Lung (tissue), 11 donors: ENCODE measurements at regions not wholly inside any gene's neighbourhood (a gene's known extent, or its start where the extent isn't known, plus 50 kb on each side); places are given as distances from the start of the nearest gene placed in this dataset.

Experiments used
- ATAC-seq: fragments of 200-7000 bp; cut with Tn5 transposase; one replicate; pipeline ENCODE4 v1.9.1; 2020; ENCODE audit warnings: moderate number of reproducible peaks; ENCODE audit not compliant: insufficient read depth, low FRiP score
- DNase-seq, 3 donors: peaks; one replicate each; pipeline ENCODE4 v3.0.0-alpha.2; 2013 to 2017
- H3K27ac ChIP-seq, 2 donors: one replicate each; pipeline ENCODE4 v1.5.1; 2013; ENCODE audit warnings: mild to moderate bottlenecking in 2 of 2, moderate library complexity in 2 of 2, control low read depth in 1 of 2, inconsistent platforms in 1 of 2, low read depth in 1 of 2, low read length in 1 of 2
- H3K27me3 ChIP-seq, 3 donors: one replicate each; pipeline ENCODE4 v1.5.1; 2013; ENCODE audit warnings: low read length in 2 of 3; ENCODE audit not compliant: control insufficient read depth in 3 of 3, insufficient read depth in 3 of 3
- H3K36me3 ChIP-seq, 4 donors: one replicate each; pipeline ENCODE4 v1.5.1; 2013; ENCODE audit warnings: low read length in 4 of 4, mild to moderate bottlenecking in 1 of 4, moderate library complexity in 1 of 4; ENCODE audit not compliant: control insufficient read depth in 4 of 4, insufficient read depth in 4 of 4
- H3K4me1 ChIP-seq, 5 donors: one replicate each; pipeline ENCODE4 v1.5.1; 2013; ENCODE audit warnings: low read length in 5 of 5, mild to moderate bottlenecking in 2 of 5, moderate library complexity in 1 of 5; ENCODE audit not compliant: control insufficient read depth in 5 of 5, insufficient read depth in 5 of 5
- H3K4me3 ChIP-seq: one replicate; pipeline ENCODE4 v1.5.1; 2013; ENCODE audit warnings: mild to moderate bottlenecking, control low read depth, moderate library complexity
- H3K9ac ChIP-seq, 2 donors: one replicate each; pipeline ENCODE4 v1.5.1; 2013; ENCODE audit warnings: low read length in 2 of 2, control low read depth in 1 of 2; ENCODE audit not compliant: insufficient read depth in 1 of 2
- H3K9me3 ChIP-seq, 4 donors: one replicate each; pipeline ENCODE4 v1.5.1; 2013; ENCODE audit warnings: low read length in 3 of 4, mild to moderate bottlenecking in 1 of 4, moderate library complexity in 1 of 4; ENCODE audit not compliant: control insufficient read depth in 4 of 4, insufficient read depth in 3 of 4
- WGBS, 2 donors: extraction: QIAGEN DNeasy Blood & Tissue Kit; methylation state at CpG; one replicate each; pipeline ENCODE4 v1.1.7; 2013; 5-methylcytosine and 5-hydroxymethylcytosine counted together
- TF ChIP-seq, protein P1 (sequence below): IDR thresholded peaks from 2 replicates; pipeline ENCODE4 v1.5.1; 2012; ENCODE audit warnings: mild to moderate bottlenecking; ENCODE audit errors: control extremely low read depth, extremely low read depth
- donor health status: control.
- donor health status: control.
- donor health status: Bipolar disorder and iron deficiency.
- donor health status: healthy.
- donor health status: DM: yes; HTN: yes; CAD: no.

GRCh38 chr3:146781606-146782005 lies 176.5 kb upstream of the PLSCR5 start:
- WGBS, 2 donors: 71 to 80% methylated on average over 2 of the region's 2 CpGs
- no peak overlapping the region for H3K9ac ChIP-seq
- TF ChIP-seq, protein P1, sequence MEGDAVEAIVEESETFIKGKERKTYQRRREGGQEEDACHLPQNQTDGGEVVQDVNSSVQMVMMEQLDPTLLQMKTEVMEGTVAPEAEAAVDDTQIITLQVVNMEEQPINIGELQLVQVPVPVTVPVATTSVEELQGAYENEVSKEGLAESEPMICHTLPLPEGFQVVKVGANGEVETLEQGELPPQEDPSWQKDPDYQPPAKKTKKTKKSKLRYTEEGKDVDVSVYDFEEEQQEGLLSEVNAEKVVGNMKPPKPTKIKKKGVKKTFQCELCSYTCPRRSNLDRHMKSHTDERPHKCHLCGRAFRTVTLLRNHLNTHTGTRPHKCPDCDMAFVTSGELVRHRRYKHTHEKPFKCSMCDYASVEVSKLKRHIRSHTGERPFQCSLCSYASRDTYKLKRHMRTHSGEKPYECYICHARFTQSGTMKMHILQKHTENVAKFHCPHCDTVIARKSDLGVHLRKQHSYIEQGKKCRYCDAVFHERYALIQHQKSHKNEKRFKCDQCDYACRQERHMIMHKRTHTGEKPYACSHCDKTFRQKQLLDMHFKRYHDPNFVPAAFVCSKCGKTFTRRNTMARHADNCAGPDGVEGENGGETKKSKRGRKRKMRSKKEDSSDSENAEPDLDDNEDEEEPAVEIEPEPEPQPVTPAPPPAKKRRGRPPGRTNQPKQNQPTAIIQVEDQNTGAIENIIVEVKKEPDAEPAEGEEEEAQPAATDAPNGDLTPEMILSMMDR: no peak
- no peak overlapping the region for H3K4me3 ChIP-seq
- H3K9me3 ChIP-seq: peaks cover 0 to 4% (median 0%) of the 10 kb centered on the region in 4 donors
- no peaks in the 10 kb centered on the region for H3K27me3 ChIP-seq
- H3K27ac ChIP-seq: no peak overlapping the region
- no peaks in the 10 kb centered on the region for H3K4me1 ChIP-seq
- H3K36me3 ChIP-seq: no peaks in the 10 kb centered on the region
- no peak for ATAC-seq
- no peak for DNase-seq

DNA sequence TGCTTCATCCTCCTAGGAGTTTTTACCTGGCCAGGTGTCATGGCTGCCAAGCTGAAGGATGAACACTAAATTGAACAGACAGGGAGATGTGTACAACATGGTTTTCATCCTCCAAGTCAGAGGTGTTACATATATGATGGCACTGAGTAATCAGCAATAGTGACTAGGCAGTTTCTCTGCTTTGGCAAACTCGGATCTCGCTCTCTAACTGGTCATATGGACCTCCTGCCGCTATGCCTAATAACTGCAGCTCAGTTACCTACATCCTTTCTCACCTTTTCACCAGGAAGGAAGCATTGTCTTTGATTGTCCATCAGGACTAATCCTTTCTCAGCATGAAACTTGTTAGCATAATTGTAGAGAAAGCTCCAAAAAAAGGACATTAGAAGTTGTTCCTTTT lies 175.9 kb upstream of the PLSCR5 start:
- Histone ChIP-seq H3K27ac (no peak overlapping the region), H3K36me3 (no peaks in the 10 kb centered on the region), H3K9me3 (no peaks in the 10 kb centered on the region), H3K4me3 (no peak overlapping the region), H3K4me1 (no peaks in the 10 kb centered on the region), H3K9ac (no peak overlapping the region), H3K27me3 (no peaks in the 10 kb centered on the region)
- 40 to 41% methylated on average over 3 of the region's 3 CpGs for WGBS, 2 donors
- no peak for DNase-seq
- TF ChIP-seq, protein P1: no peak
- no peak for ATAC-seq

DNA sequence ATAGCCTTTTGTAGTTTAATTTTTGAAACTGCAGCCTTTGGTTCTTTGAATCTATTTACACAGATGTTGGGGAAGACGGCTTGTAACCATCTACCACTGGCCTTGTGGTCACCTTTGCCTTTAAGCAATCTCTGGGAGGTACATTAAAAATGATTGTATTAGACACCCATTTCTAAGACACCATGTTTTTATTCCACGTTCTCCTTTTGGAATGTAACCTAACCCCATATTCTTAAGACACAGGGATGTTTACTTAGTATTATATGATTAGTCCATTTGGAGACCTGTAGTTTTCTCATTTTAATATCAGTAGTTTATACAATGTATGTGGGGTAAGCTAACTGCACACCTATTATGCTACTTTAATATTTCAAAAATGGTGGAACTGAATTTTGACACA lies 175.1 kb upstream of the PLSCR5 start:
- no peak overlapping the region for H3K4me3 ChIP-seq
- WGBS, 2 donors: 72 to 75% methylated on average over 2 of the region's 2 CpGs

GRCh38 chr3:146777941-146778340 lies 172.8 kb upstream of the PLSCR5 start:
- Histone ChIP-seq H3K27me3 (no peaks in the 10 kb centered on the region), H3K27ac (no peak overlapping the region), H3K4me1 (no peaks in the 10 kb centered on the region), H3K36me3 (no peaks in the 10 kb centered on the region), H3K9ac (no peak overlapping the region), H3K9me3 (no peaks in the 10 kb centered on the region), H3K4me3 (no peak overlapping the region)
- TF ChIP-seq, protein P1: no peak
- ATAC-seq (no peak), DNase-seq (no peak)

More for the DNA sequence above, 175.1 kb upstream of the PLSCR5 start:
- TF ChIP-seq, protein P1: no peak
- DNase-seq: no peak
- Histone ChIP-seq H3K27me3 (no peaks in the 10 kb centered on the region), H3K36me3 (no peaks in the 10 kb centered on the region), H3K4me1 (no peaks in the 10 kb centered on the region), H3K9ac (no peak overlapping the region), H3K9me3 (no peaks in the 10 kb centered on the region), H3K27ac (no peak overlapping the region)
- ATAC-seq: no peak
